A549 (cell line): ENCODE measurements at regions not wholly inside any gene's neighbourhood (a gene's known extent, or its start where the extent isn't known, plus 50 kb on each side); places are given as distances from the start of the nearest gene placed in this dataset.

Experiments used
- ATAC-seq, 2 experiments: fragments of 200-7000 bp in 1 of 2; fragments of >200 bp in 1 of 2; cut with Nextera tagmentation in 1 of 2; cut with Tn5 transposase in 1 of 2; 3 replicates each; pipeline versions ENCODE4 v1.8.0 to v1.9.1; 2018 to 2020; ENCODE audit warnings: mild to moderate bottlenecking in 1 of 2, moderate library complexity in 1 of 2
- CTCF ChIA-PET: fragments of 300-600 bp; sonication (Branson Sonifier 250); formaldehyde crosslinking; extraction: SDS; loops from one replicate; lab custom pipeline; 2021; ENCODE audit warnings: antibody characterized with exemption, inconsistent platforms; lab: Yijun Ruan, JAX
- POLR2A ChIA-PET: fragments of 350-600 bp; formaldehyde crosslinking; extraction: SDS; loops from one replicate; lab custom pipeline; 2021; ENCODE audit warnings: antibody characterized with exemption, inconsistent platforms; lab: Yijun Ruan, JAX
- DNase-seq, 2 experiments: peaks; one replicate each; pipeline versions ENCODE4 v3.0.0 to v3.0.0-alpha.2; 2011 to 2016; ENCODE audit warnings: low read depth in 1 of 2, low spot score in 1 of 2
- FAIRE-seq: peaks from 2 replicates; lab custom pipeline; 2011; peaks lifted over from hg19 to GRCh38; lab: Jason Lieb, UNC
- H3K27ac ChIP-seq, 2 experiments: fragments of >200 bp; sonication (Bioruptor Twin); formaldehyde crosslinking; 3 replicates each; pipeline ENCODE4 v1.5.1; 2016 to 2017
- H3K4me1 ChIP-seq: fragments of >200 bp; sonication (Bioruptor Twin); formaldehyde crosslinking; 3 replicates; pipeline ENCODE4 v1.6.1; 2016
- H3K4me2 ChIP-seq: fragments of >200 bp; sonication (Bioruptor Twin); formaldehyde crosslinking; 3 replicates; pipeline ENCODE4 v1.6.1; 2016
- H3K4me3 ChIP-seq: fragments of >200 bp; sonication (Bioruptor Twin); formaldehyde crosslinking; 3 replicates; pipeline ENCODE4 v1.5.1; 2016
- H3K9me3 ChIP-seq: fragments of >200 bp; sonication (Bioruptor Twin); formaldehyde crosslinking; 3 replicates; pipeline ENCODE4 v1.6.1; 2016
- ATOH8 ChIP-seq: fragments of 250-450 bp; sonication (Bioruptor Pico); IDR thresholded peaks from 2 replicates; pipeline ENCODE4 v1.5.0; 2020; ENCODE audit warnings: low read depth, mild to moderate bottlenecking, moderate library complexity
- CBX2 ChIP-seq: fragments of 200-600 bp; sonication (generic); IDR thresholded peaks from 2 replicates; pipeline ENCODE4 v1.6.1; 2016; ENCODE audit warnings: low read depth, mild to moderate bottlenecking, borderline replicate concordance
- CBX8 ChIP-seq: fragments of 200-600 bp; sonication (generic); IDR thresholded peaks from 2 replicates; pipeline ENCODE4 v1.6.1; 2016
- E2F6 ChIP-seq: IDR thresholded peaks from 2 replicates; pipeline ENCODE4 v1.6.1; 2012; ENCODE audit warnings: low read depth, borderline replicate concordance
- EHF ChIP-seq: fragments of 250-450 bp; sonication (Bioruptor Pico); IDR thresholded peaks from 2 replicates; pipeline ENCODE4 v1.5.0; 2020; ENCODE audit warnings: mild to moderate bottlenecking
- ELK1 ChIP-seq: fragments of 150-350 bp; IDR thresholded peaks from 2 replicates; pipeline ENCODE4 v1.6.1; 2014; ENCODE audit warnings: low read depth, mild to moderate bottlenecking, low read length
- EP300 ChIP-seq, 2 experiments: fragments of >200 bp; sonication (Bioruptor Twin); formaldehyde crosslinking; IDR thresholded peaks; 2 replicates in 1 of 2; 3 replicates in 1 of 2; pipeline ENCODE4 v1.6.1; 2016 to 2017
- ESRRA ChIP-seq: fragments of 150-350 bp; IDR thresholded peaks from 2 replicates; pipeline ENCODE4 v1.6.1; 2014; ENCODE audit warnings: mild to moderate bottlenecking, low read length, borderline replicate concordance
- FOSL2 ChIP-seq, 2 experiments: fragments of 450-650 bp in 1 of 2; fragments of >200 bp in 1 of 2; sonication (Bioruptor Twin) in 1 of 2; formaldehyde crosslinking; IDR thresholded peaks; 2 replicates each; pipeline versions ENCODE4 v1.5.0 to v1.6.1; 2016 to 2020; ENCODE audit warnings: mild to moderate bottlenecking in 1 of 2, moderate library complexity in 1 of 2
- GATA3 ChIP-seq: IDR thresholded peaks from 2 replicates; pipeline ENCODE4 v1.6.1; 2012; ENCODE audit warnings: borderline replicate concordance
- HES2 ChIP-seq: fragments of >200 bp; sonication (Bioruptor Twin); formaldehyde crosslinking; IDR thresholded peaks from 2 replicates; pipeline ENCODE4 v1.6.1; 2016
- HOXB13 ChIP-seq: fragments of 250-450 bp; sonication (Bioruptor Pico); IDR thresholded peaks from 2 replicates; pipeline ENCODE4 v1.5.0; 2020; ENCODE audit warnings: low read depth, mild to moderate bottlenecking, moderate library complexity
- HOXB5 ChIP-seq: fragments of 250-450 bp; sonication (Bioruptor Pico); IDR thresholded peaks from 2 replicates; pipeline ENCODE4 v1.5.0; 2020; ENCODE audit warnings: mild to moderate bottlenecking, moderate library complexity
- JUNB ChIP-seq: fragments of >200 bp; sonication (Bioruptor Twin); formaldehyde crosslinking; IDR thresholded peaks from 2 replicates; pipeline ENCODE4 v1.6.1; 2016
- KDM1A ChIP-seq: fragments of 200-600 bp; sonication (generic); IDR thresholded peaks from 2 replicates; pipeline ENCODE4 v1.6.1; 2016; ENCODE audit warnings: low read depth, mild to moderate bottlenecking
- KDM5A ChIP-seq: fragments of 200-600 bp; sonication (generic); IDR thresholded peaks from 2 replicates; pipeline ENCODE4 v1.6.1; 2016; ENCODE audit warnings: antibody characterized with exemption, mild to moderate bottlenecking
- MAZ ChIP-seq: fragments of 150-350 bp; IDR thresholded peaks from 2 replicates; pipeline ENCODE4 v1.6.1; 2014; ENCODE audit warnings: antibody characterized with exemption, low read depth, low read length, borderline replicate concordance
- MYC ChIP-seq: IDR thresholded peaks from 2 replicates; pipeline ENCODE4 v1.6.1; 2012; ENCODE audit warnings: mild to moderate bottlenecking, inconsistent platforms, low read length, improper control_type of control experiment, borderline replicate concordance
- NFE2L2 ChIP-seq: fragments of 150-350 bp; conservative IDR thresholded peaks from 2 replicates; pipeline ENCODE4 v1.6.1; 2014; ENCODE audit warnings: low read length
- NPAS2 ChIP-seq: fragments of 250-450 bp; sonication (Bioruptor Pico); IDR thresholded peaks from 2 replicates; pipeline ENCODE4 v1.8.0; 2022; ENCODE audit warnings: mild to moderate bottlenecking, moderate library complexity, borderline replicate concordance
- NR3C1 ChIP-seq: fragments of >200 bp; sonication (Bioruptor Twin); formaldehyde crosslinking; IDR thresholded peaks from 3 replicates; pipeline ENCODE4 v1.6.1; 2017
- PHF8 ChIP-seq: fragments of 200-600 bp; sonication (generic); IDR thresholded peaks from 2 replicates; pipeline ENCODE4 v1.6.1; 2016; ENCODE audit warnings: low read depth, mild to moderate bottlenecking, antibody characterized with exemption, moderate library complexity, borderline replicate concordance
- POLR2A ChIP-seq: IDR thresholded peaks from 2 replicates; pipeline ENCODE4 v1.6.1; 2012; ENCODE audit warnings: mild to moderate bottlenecking, low read length
- RCOR1 ChIP-seq: fragments of 150-350 bp; IDR thresholded peaks from 2 replicates; pipeline ENCODE4 v1.6.1; 2014; ENCODE audit warnings: antibody characterized with exemption, low read length, low read depth
- RNF2 ChIP-seq: fragments of 200-600 bp; sonication (generic); IDR thresholded peaks from 2 replicates; pipeline ENCODE4 v1.6.1; 2016; ENCODE audit warnings: low read depth, mild to moderate bottlenecking, antibody characterized with exemption, moderate library complexity, borderline replicate concordance
- SREBF2 ChIP-seq: fragments of 450-650 bp; IDR thresholded peaks from 2 replicates; pipeline ENCODE4 v1.6.1; 2014; ENCODE audit warnings: mild to moderate bottlenecking, moderate library complexity
- TFCP2L1 ChIP-seq: fragments of 250-450 bp; sonication (Bioruptor Pico); IDR thresholded peaks from 2 replicates; pipeline ENCODE4 v1.5.0; 2021; ENCODE audit warnings: mild to moderate bottlenecking
- TP53 ChIP-seq: fragments of 250-450 bp; sonication (Bioruptor Pico); IDR thresholded peaks from 2 replicates; pipeline ENCODE4 v1.5.0; 2021; ENCODE audit warnings: mild to moderate bottlenecking, moderate library complexity
- USF2 ChIP-seq: fragments of 450-650 bp; IDR thresholded peaks from 2 replicates; pipeline ENCODE4 v1.6.1; 2014; ENCODE audit warnings: antibody characterized with exemption
- ZC3H11A ChIP-seq: fragments of 450-650 bp; IDR thresholded peaks from 2 replicates; pipeline ENCODE4 v1.6.1; 2014; ENCODE audit warnings: antibody characterized with exemption, mild to moderate bottlenecking
- ZFP36 ChIP-seq: fragments of 450-650 bp; IDR thresholded peaks from 2 replicates; pipeline ENCODE4 v1.6.1; 2014; ENCODE audit warnings: borderline replicate concordance; ENCODE audit not compliant: partially characterized antibody
- ZNF302 ChIP-seq: fragments of 250-450 bp; sonication (Bioruptor Pico); IDR thresholded peaks from 2 replicates; pipeline ENCODE4 v1.9.0; 2021; ENCODE audit warnings: inconsistent platforms, mild to moderate bottlenecking, moderate library complexity
- ZSCAN20 ChIP-seq: fragments of 250-450 bp; sonication (Bioruptor Pico); IDR thresholded peaks from 2 replicates; pipeline ENCODE4 v1.8.0; 2022; ENCODE audit warnings: mild to moderate bottlenecking, moderate library complexity
- WGBS: methylation state at CpG from one replicate; pipeline ENCODE4 v1.1.6; 2017; ENCODE audit errors: missing lambda C conversion rate; 5-methylcytosine and 5-hydroxymethylcytosine counted together

GRCh38 chrX:38937926-38938325, 136.7 kb downstream of the MID1IP1 start:
- no peak for TF ChIP-seq JUNB
- TF ChIP-seq MYC = no peak
- no peak for TF ChIP-seq HOXB5 (CRISPR knock-in tag)
- TF ChIP-seq EP300 (IDR thresholded peaks at IDR 0.05) = no peak
- TF ChIP-seq ATOH8 (CRISPR knock-in tag) = no peak
- no peak for TF ChIP-seq ZC3H11A
- no peak for TF ChIP-seq CBX2
- no peak for TF ChIP-seq E2F6
- no peak for TF ChIP-seq ELK1
- no peak for TF ChIP-seq ZFP36
- no peak for TF ChIP-seq NPAS2
- TF ChIP-seq, all 56 proteins: peak for 0
- Histone ChIP-seq H3K9me3 (no peaks in the 10 kb centered on the region), H3K4me1 (no peaks in the 10 kb centered on the region), H3K4me2 (no peak overlapping the region), H3K4me3 (no peak overlapping the region), H3K27ac (no peak overlapping the region)
- ChIA-PET POLR2A (no interaction called here), CTCF (no interaction called here)
- WGBS = 0% methylated on average over 3 of the region's 3 CpGs
- ATAC-seq = no peak
- peak; percentile 7 for FAIRE-seq
- DNase-seq = no peak

GRCh38 chrX:38939067-38939466, 137.8 kb downstream of the MID1IP1 start:
- no peak overlapping the region for H3K4me2 ChIP-seq
- H3K27ac ChIP-seq = no peak overlapping the region
- no peaks in the 10 kb centered on the region for H3K9me3 ChIP-seq
- DNase-seq (no peak), ATAC-seq (no peak), FAIRE-seq (no peak)
- POLR2A ChIA-PET = no interaction called here
- H3K4me3 ChIP-seq = no peak overlapping the region
- CTCF ChIA-PET = no interaction called here
- TF ChIP-seq TP53 (no peak), KDM5A (no peak), MAZ (no peak), ZFP36 (no peak), PHF8 (no peak), CBX8 (no peak), ESRRA (no peak), TFCP2L1 (CRISPR knock-in tag) (no peak), ZNF302 (no peak), FOSL2 (IDR thresholded peaks at IDR 0.05) (no peak), FOSL2 (CRISPR knock-in tag; IDR thresholded peaks at IDR 0.05) (no peak), ZSCAN20 (CRISPR knock-in tag) (no peak)
- no peaks in the 10 kb centered on the region for H3K4me1 ChIP-seq
- 0% methylated on average over 1 of the region's 1 CpG for WGBS

- WGBS = 38% methylated on average over 3 of the region's 3 CpGs
- ATAC-seq = no peak
- POLR2A ChIA-PET = no interaction called here
- no peak for TF ChIP-seq ATOH8 (CRISPR knock-in tag)
- no peak for TF ChIP-seq NFE2L2
- TF ChIP-seq KDM1A = no peak
- TF ChIP-seq USF2 = no peak
- TF ChIP-seq FOSL2 (IDR thresholded peaks at IDR 0.05) = no peak
- no peak for TF ChIP-seq FOSL2 (CRISPR knock-in tag; IDR thresholded peaks at IDR 0.05)
- no peak for TF ChIP-seq GATA3
- TF ChIP-seq RCOR1 = no peak
- TF ChIP-seq NPAS2 = no peak
- TF ChIP-seq TP53 = no peak
- TF ChIP-seq HES2 = no peak
- no peak for TF ChIP-seq RNF2
- no peak for TF ChIP-seq SREBF2
- no peak for TF ChIP-seq ESRRA
- TF ChIP-seq NR3C1 = no peak
- no peak for TF ChIP-seq POLR2A
- no peak for TF ChIP-seq PHF8
- no peak for TF ChIP-seq HOXB13 (CRISPR knock-in tag)
- no peak for TF ChIP-seq EHF
Observed at GRCh38 chrX:38940547-38940946, 139.3 kb downstream of the MID1IP1 start.

More at GRCh38 chrX:38940547-38940946, 139.3 kb downstream of the MID1IP1 start:
- no peak overlapping the region for H3K27ac ChIP-seq
- no peak overlapping the region for H3K4me2 ChIP-seq
- CTCF ChIA-PET = interaction anchor here (0.9 kb wide), 1 partner anchor 32 kb away, joined by 3 read pairs; no protein-coding TSS in a partner anchor
- DNase-seq (no peak), FAIRE-seq (no peak)
- no peaks in the 10 kb centered on the region for H3K4me1 ChIP-seq
- no peaks in the 10 kb centered on the region for H3K9me3 ChIP-seq
- H3K4me3 ChIP-seq = no peak overlapping the region
